Loucy (cell line): ENCODE measurements at regions not wholly inside any gene's neighbourhood (a gene's known extent, or its start where the extent isn't known, plus 50 kb on each side); places are given as distances from the start of the nearest gene placed in this dataset.

Experiments
- H2AFZ ChIP-seq: fragments of 200-600 bp; sonication (generic); 2 replicates; pipeline ENCODE4 v1.6.0; 2016; ENCODE audit warnings: antibody characterized with exemption, mild to moderate bottlenecking, low read length, moderate library complexity
- H3F3A ChIP-seq: fragments of 200-600 bp; 2 replicates; pipeline ENCODE4 v1.6.0; 2016; ENCODE audit warnings: antibody characterized with exemption, low read depth, mild to moderate bottlenecking
- H3K27me3 ChIP-seq: fragments of 200-600 bp; sonication (generic); 2 replicates; pipeline ENCODE4 v1.6.1; 2014; ENCODE audit warnings: low read length, mild to moderate bottlenecking; ENCODE audit not compliant: insufficient read depth, poor library complexity, severe bottlenecking
- H3K36me3 ChIP-seq: fragments of 200-600 bp; sonication (generic); 2 replicates; pipeline ENCODE4 v1.6.1; 2016; ENCODE audit warnings: low read length; ENCODE audit not compliant: insufficient read depth
- H3K4me1 ChIP-seq: fragments of 200-600 bp; sonication (generic); 2 replicates; pipeline ENCODE4 v1.5.1; 2014; ENCODE audit warnings: low read length, mild to moderate bottlenecking; ENCODE audit not compliant: insufficient read depth, poor library complexity, severe bottlenecking
- H3K4me2 ChIP-seq: fragments of 200-600 bp; sonication (generic); 2 replicates; pipeline ENCODE4 v1.6.0; 2014; ENCODE audit warnings: antibody characterized with exemption, low read length, low read depth, mild to moderate bottlenecking; ENCODE audit not compliant: poor library complexity, severe bottlenecking
- H3K4me3 ChIP-seq: fragments of 200-600 bp; sonication (generic); 2 replicates; pipeline ENCODE4 v1.5.1; 2014; ENCODE audit warnings: low read length, mild to moderate bottlenecking, mixed read lengths; ENCODE audit not compliant: poor library complexity, severe bottlenecking
- H3K79me2 ChIP-seq: fragments of 200-600 bp; sonication (generic); 2 replicates; pipeline ENCODE4 v1.6.1; 2014; ENCODE audit warnings: low read length; ENCODE audit not compliant: insufficient read depth
- H3K9ac ChIP-seq: fragments of 200-600 bp; sonication (generic); 2 replicates; pipeline ENCODE4 v1.6.0; 2014; ENCODE audit warnings: mild to moderate bottlenecking, low read depth, low read length, moderate library complexity; ENCODE audit not compliant: poor library complexity, severe bottlenecking
- H3K9me2 ChIP-seq: fragments of 200-600 bp; sonication (generic); replicated peaks from 2 replicates; pipeline ENCODE4 v1.6.1; 2016; ENCODE audit warnings: low read depth, low read length, mixed read lengths
- H3K9me3 ChIP-seq: fragments of 200-600 bp; sonication (generic); 2 replicates; pipeline ENCODE4 v1.6.1; 2014; ENCODE audit warnings: mild to moderate bottlenecking, antibody characterized with exemption, low read length, low read depth; ENCODE audit not compliant: insufficient read depth
- H4K20me1 ChIP-seq: fragments of 200-600 bp; sonication (generic); 2 replicates; pipeline ENCODE4 v1.6.0; 2014; ENCODE audit warnings: antibody characterized with exemption, low read length, mild to moderate bottlenecking; ENCODE audit not compliant: insufficient read depth, poor library complexity, severe bottlenecking
- EZH2phosphoT487 ChIP-seq: fragments of 200-600 bp; IDR thresholded peaks from 2 replicates; pipeline ENCODE4 v1.6.1; 2018; ENCODE audit warnings: antibody characterized with exemption, mild to moderate bottlenecking, moderate library complexity, borderline replicate concordance
- TF ChIP-seq, protein P1 (sequence below): fragments of 200-600 bp; sonication (generic); conservative IDR thresholded peaks from 2 replicates; pipeline ENCODE4 v1.5.1; 2014; ENCODE audit warnings: mild to moderate bottlenecking, antibody characterized with exemption, low read length

DNA sequence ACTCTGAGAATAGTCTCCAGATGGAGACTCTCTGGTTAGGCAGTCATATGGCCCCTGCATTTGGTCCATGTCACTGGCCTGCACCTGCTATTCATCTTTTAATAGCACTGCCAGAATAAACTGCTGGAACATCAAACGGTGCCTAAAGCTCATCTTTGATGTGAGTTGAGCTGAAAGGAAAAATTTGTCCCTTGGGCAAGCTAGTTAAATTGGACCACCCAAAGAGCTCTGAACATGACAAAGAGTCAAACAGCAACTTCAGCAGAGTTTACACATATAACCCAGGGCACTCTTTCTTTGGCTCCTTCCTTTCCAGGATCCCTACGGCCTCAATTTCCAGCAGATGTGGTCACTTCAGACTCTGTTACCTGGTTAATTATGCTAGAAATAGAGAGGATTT is 269.9 kb downstream of the RPL10L start:
- Histone ChIP-seq H3K27me3 (no peaks in the 10 kb centered on the region), H3K4me1 (no peaks in the 10 kb centered on the region)

GRCh38 chr14:46378248-46378647 is 273.3 kb downstream of the RPL10L start:
- no peaks in the 10 kb centered on the region for H3K27me3 ChIP-seq
- H3K36me3 ChIP-seq = no peaks in the 10 kb centered on the region
- no peaks in the 10 kb centered on the region for H3F3A ChIP-seq
- no peak overlapping the region for H3K4me3 ChIP-seq
- H3K4me2 ChIP-seq = no peak overlapping the region
- no peaks in the 10 kb centered on the region for H3K4me1 ChIP-seq
- H3K79me2 ChIP-seq = no peaks in the 10 kb centered on the region
- no peak overlapping the region for H2AFZ ChIP-seq
- H3K9me2 ChIP-seq = no peaks in the 10 kb centered on the region
- no peaks in the 10 kb centered on the region for H3K9me3 ChIP-seq
- H4K20me1 ChIP-seq = no peaks in the 10 kb centered on the region
- TF ChIP-seq EZH2phosphoT487 = no peak
- no peak overlapping the region for H3K9ac ChIP-seq

More for the DNA sequence above, 269.9 kb downstream of the RPL10L start:
- Histone ChIP-seq H4K20me1 (no peaks in the 10 kb centered on the region), H3K4me3 (no peak overlapping the region), H3K9me2 (no peaks in the 10 kb centered on the region), H3K9me3 (no peaks in the 10 kb centered on the region), H3K79me2 (no peaks in the 10 kb centered on the region), H2AFZ (no peak overlapping the region), H3K4me2 (no peak overlapping the region), H3F3A (no peaks in the 10 kb centered on the region), H3K9ac (no peak overlapping the region), H3K36me3 (no peaks in the 10 kb centered on the region)
- TF ChIP-seq EZH2phosphoT487 = no peak
- TF ChIP-seq, protein P1, sequence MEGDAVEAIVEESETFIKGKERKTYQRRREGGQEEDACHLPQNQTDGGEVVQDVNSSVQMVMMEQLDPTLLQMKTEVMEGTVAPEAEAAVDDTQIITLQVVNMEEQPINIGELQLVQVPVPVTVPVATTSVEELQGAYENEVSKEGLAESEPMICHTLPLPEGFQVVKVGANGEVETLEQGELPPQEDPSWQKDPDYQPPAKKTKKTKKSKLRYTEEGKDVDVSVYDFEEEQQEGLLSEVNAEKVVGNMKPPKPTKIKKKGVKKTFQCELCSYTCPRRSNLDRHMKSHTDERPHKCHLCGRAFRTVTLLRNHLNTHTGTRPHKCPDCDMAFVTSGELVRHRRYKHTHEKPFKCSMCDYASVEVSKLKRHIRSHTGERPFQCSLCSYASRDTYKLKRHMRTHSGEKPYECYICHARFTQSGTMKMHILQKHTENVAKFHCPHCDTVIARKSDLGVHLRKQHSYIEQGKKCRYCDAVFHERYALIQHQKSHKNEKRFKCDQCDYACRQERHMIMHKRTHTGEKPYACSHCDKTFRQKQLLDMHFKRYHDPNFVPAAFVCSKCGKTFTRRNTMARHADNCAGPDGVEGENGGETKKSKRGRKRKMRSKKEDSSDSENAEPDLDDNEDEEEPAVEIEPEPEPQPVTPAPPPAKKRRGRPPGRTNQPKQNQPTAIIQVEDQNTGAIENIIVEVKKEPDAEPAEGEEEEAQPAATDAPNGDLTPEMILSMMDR = no peak

DNA sequence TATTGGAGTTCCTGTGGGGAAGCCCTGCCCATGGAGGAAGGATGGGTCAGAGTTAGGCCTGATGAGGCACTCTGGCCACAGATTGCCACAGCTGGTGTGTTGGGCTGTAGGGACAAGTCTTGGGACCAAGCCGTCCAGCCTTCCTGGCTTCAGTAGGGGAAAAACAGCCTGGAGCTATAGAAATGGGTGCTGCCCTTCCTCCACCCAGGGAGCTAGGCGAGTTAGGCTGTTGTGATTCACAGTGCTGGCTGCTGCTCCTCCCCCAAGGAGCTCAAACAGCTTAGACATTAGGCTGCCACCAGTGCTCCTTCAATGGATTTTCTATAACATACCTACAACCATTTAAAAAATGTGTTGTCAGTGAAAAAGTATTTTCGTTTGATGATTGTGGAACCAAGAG is 274.3 kb downstream of the RPL10L start:
- no peaks in the 10 kb centered on the region for H3K79me2 ChIP-seq
- TF ChIP-seq, protein P1 = no peak
- no peak for TF ChIP-seq EZH2phosphoT487
- H4K20me1 ChIP-seq = no peaks in the 10 kb centered on the region
- no peaks in the 10 kb centered on the region for H3K36me3 ChIP-seq
- no peaks in the 10 kb centered on the region for H3K9me3 ChIP-seq
- H3K9ac ChIP-seq = no peak overlapping the region
- H3K4me3 ChIP-seq = no peak overlapping the region
- H3F3A ChIP-seq = no peaks in the 10 kb centered on the region
- no peaks in the 10 kb centered on the region for H3K27me3 ChIP-seq
- H3K4me2 ChIP-seq = no peak overlapping the region
- H3K4me1 ChIP-seq = no peaks in the 10 kb centered on the region
- no peaks in the 10 kb centered on the region for H3K9me2 ChIP-seq
- no peak overlapping the region for H2AFZ ChIP-seq

DNA sequence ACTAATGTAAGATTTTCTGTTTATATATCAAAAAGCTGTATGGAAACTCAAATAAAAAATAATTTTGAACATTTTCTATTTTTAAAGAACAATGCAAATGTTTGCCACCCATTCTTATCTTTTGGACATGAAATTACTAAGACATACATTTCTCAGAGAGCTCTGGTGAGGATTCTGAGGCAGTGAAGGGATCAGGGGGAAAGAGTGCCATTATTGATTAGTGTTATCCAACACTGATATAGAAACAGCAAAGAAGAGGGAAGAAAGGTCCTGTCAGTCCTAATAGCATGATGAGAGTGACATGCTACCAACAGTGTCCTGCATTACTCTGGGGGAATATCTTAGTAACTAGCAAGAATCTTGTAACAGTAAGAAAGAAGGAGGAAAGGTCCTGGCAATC is 282.2 kb downstream of the RPL10L start:
- H3K9me2 ChIP-seq = 0 out of 2 replicates have a peak, but pooled peaks cover under 1% of the 10 kb centered on the region
- no peaks in the 10 kb centered on the region for H3K9me3 ChIP-seq
- no peaks in the 10 kb centered on the region for H3K79me2 ChIP-seq
- no peaks in the 10 kb centered on the region for H3K4me1 ChIP-seq
- no peaks in the 10 kb centered on the region for H3F3A ChIP-seq
- H3K4me3 ChIP-seq = no peak overlapping the region
- no peaks in the 10 kb centered on the region for H4K20me1 ChIP-seq
- H3K9ac ChIP-seq = no peak overlapping the region
- no peak for TF ChIP-seq EZH2phosphoT487
- TF ChIP-seq, protein P1 = no peak
- H3K27me3 ChIP-seq = no peaks in the 10 kb centered on the region
- no peak overlapping the region for H3K4me2 ChIP-seq
- H2AFZ ChIP-seq = no peak overlapping the region
- no peaks in the 10 kb centered on the region for H3K36me3 ChIP-seq
